GM13977 (cell line): ENCODE measurements at regions not wholly inside any gene's neighbourhood (a gene's known extent, or its start where the extent isn't known, plus 50 kb on each side); places are given as distances from the start of the nearest gene placed in this dataset.
"Not testable (repeated sequence)": the region's sequence is repeated elsewhere in the genome, so short reads cannot be mapped to it uniquely, and the experiment has no call there.

Experiments used
- DNase-seq: peaks from one replicate; pipeline ENCODE4 v3.0.0; 2012; ENCODE audit warnings: low spot score
- CTCF ChIP-seq: IDR thresholded peaks from 2 replicates; pipeline ENCODE4 v1.5.1; 2012; ENCODE audit warnings: mild to moderate bottlenecking, control low read depth; ENCODE audit not compliant: insufficient read depth; ENCODE audit errors: extremely low read depth, missing control alignments
- in situ Hi-C: fragments of 300-500 bp; cut with MboI; formaldehyde crosslinking; loops from one replicate; pipeline ENCODE4 v1.12.0; 2022; ENCODE audit warnings: low sequenced_read_pairs, low pct_unique_long_range_greater_than_20kb, mixed read lengths, inconsistent platforms; ENCODE audit not compliant: unreplicated experiment

GRCh38 chr20:29031262-29031982 is 2226.0 kb upstream of the DEFB115 start:
- DNase-seq, in situ Hi-C loops: not testable (repeated sequence)

GRCh38 chr20:29044239-29044638 is 2213.2 kb upstream of the DEFB115 start:
- DNase-seq, in situ Hi-C loops: not testable (repeated sequence)

- DNase-seq, in situ Hi-C loops: not testable (repeated sequence)
- TF ChIP-seq CTCF, result peak; percentile 30
Measured at GRCh38 chr20:29050008-29050606, 2207.4 kb upstream of the DEFB115 start.

GRCh38 chr20:29057866-29058484 is 2199.5 kb upstream of the DEFB115 start:
- in situ Hi-C loops, DNase-seq: not testable (repeated sequence)
- peak; percentile 58 for TF ChIP-seq CTCF

- in situ Hi-C loops, DNase-seq: not testable (repeated sequence)
Measured at GRCh38 chr20:29062451-29062850, 2195.0 kb upstream of the DEFB115 start.

GRCh38 chr20:29066341-29066740 is 2191.1 kb upstream of the DEFB115 start:
- DNase-seq, in situ Hi-C loops: not testable (repeated sequence)

- in situ Hi-C loops, DNase-seq: not testable (repeated sequence)
Measured at GRCh38 chr20:29073640-29074039, 2183.8 kb upstream of the DEFB115 start.

- in situ Hi-C loops, result no loop called here
- no peak for DNase-seq
- TF ChIP-seq CTCF, result no peak
Measured at GRCh38 chr20:29079769-29080690, 2177.4 kb upstream of the DEFB115 start.

- in situ Hi-C loops, result not testable (repeated sequence)
Measured at GRCh38 chr20:29081712-29082111, 2175.8 kb upstream of the DEFB115 start.

More at GRCh38 chr20:29081712-29082111, 2175.8 kb upstream of the DEFB115 start:
- not testable (repeated sequence) for DNase-seq
